ENCODE measurements at regions not wholly inside any gene's neighbourhood (a gene's known extent, or its start where the extent isn't known, plus 50 kb on each side); places are given as distances from the start of the nearest gene placed in this dataset.
"Not testable (repeated sequence)": the region's sequence is repeated elsewhere in the genome, so short reads cannot be mapped to it uniquely, and the experiment has no call there.

DNA sequence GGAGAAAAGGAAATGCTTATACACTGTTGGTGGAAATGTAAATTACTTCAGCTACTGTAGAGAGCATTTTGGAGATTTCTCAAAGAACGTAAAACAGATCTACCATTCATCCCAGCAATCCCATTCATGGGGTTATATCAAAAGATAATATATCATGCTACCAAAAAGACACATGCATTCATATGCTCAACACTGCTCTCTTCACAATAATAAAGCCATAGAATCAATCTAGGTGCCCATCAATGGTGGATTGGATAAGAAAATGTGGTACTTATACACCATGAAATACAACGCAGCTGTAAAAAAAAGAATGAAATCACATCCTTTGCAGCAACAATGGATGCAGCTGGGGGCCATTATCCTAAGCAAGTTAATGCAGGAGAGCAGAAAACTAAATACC lies 1487.7 kb upstream of the SEL1L start:
- no peak for DNase-seq

- DNase-seq, result no peak
Measured at GRCh38 chr14:83023369-83023768, 1489.7 kb upstream of the SEL1L start.

- no peak for DNase-seq
Measured at GRCh38 chr14:83041224-83041623, 1507.6 kb upstream of the SEL1L start.

GRCh38 chr14:83042858-83043257 lies 1509.2 kb upstream of the SEL1L start:
- no peak for DNase-seq

DNA sequence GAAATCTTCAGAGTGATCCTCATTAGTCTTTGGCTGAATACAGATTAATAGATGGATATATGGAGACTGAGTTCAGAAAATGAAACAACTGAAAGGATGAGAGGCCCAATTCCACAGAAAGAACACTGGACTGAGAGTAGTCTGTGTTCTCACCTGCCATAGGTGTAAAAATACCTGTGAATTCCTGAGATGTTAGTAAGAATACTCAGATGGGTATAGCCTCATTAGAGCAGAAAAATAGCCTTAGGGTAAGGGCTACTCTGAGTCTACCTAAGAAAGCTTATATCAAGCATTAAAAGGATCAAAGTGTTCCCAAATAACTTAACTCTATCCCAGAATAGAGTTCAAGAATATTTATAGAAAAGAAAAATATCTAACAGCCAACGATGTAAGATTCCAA lies 1510.3 kb upstream of the SEL1L start:
- DNase-seq, result no peak

DNA sequence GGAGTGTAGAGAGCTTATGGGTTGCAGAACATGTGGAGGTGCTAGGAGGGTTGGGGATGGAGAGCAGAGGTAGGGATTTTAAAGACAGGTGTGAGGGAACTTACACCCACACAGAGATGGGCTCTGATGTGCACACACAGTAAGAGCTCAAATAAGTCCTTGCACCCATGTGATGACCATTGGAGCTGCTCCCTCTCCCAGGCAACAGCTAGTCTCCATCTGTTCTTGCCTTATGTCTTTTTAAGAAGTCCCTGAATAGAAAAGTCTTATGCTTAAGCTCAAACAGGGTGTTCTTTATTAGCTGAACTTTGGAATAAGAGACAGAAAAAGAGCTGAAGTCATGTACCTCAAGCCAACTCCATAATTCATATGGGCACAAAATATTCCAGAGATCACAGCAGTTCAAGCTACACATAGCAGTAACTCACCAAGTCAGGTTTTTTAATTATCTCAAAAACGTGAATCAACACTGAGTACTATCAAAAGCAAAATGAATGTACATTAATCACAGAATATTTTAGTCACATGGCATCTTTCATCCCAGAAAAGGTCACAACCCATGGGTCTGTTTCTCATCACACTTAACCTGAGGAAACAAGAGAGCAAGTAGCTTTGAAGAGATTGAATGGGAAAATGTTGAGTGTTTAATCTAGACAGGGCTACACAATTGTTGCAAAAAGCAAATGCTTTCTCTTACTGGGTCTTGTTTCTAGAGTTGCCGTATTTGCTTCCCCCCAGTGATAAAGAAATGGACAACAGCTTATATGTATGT lies 1513.6 kb upstream of the SEL1L start:
- no peak for DNase-seq

GRCh38 chr14:83053022-83053710 lies 1519.5 kb upstream of the SEL1L start:
- no peak for DNase-seq

DNA sequence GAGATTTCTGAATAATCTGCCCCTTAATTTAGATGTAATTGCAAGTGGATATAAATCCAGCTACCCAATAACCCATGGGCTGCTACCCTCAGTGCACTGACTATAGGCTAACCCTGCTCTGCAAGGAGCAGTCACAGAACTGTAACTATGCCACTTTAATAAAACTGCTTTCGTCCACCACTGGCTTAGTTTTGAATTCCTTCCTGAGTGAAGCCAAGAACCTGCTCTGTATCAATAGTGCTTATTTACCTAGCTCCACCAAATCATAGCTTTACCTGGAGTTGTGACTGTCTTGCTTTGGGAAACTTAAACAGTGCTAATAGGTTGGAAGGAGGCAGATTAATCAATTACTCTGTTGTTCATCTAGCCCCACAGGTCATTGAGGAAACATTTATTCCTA lies 1524.4 kb upstream of the SEL1L start:
- no peak for DNase-seq

- DNase-seq, result no peak
Measured at GRCh38 chr14:83071888-83072501, 1538.3 kb upstream of the SEL1L start.

- no peak for DNase-seq
Measured at GRCh38 chr14:83085136-83085535, 1551.5 kb upstream of the SEL1L start.

DNA sequence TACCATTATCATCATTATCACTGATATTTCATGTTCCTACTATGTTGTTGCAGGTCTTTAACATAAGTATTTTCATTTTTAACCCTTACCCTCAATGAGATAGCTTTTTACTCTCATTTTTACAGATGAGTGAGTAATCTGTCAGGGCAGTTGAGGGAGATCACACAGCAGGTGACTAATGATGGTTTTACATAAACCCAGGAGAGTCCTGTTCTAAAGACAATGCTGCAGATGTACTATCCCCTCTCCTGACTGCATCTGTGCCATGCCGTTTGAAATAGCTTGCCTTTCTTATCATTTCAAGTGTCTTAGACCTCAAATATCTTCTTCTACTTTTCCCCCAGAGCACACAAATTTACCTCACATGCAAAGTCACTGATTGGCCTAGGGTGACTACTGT lies 1552.1 kb upstream of the SEL1L start:
- DNase-seq, result no peak

GRCh38 chr14:83091991-83092956 lies 1558.6 kb upstream of the SEL1L start:
- DNase-seq, result not testable (repeated sequence)

- no peak for DNase-seq
Measured at GRCh38 chr14:83096092-83096491, 1562.4 kb upstream of the SEL1L start.

- no peak for DNase-seq
Measured at GRCh38 chr14:83101846-83102245, 1568.2 kb upstream of the SEL1L start.

GRCh38 chr14:83118029-83118428 lies 1584.4 kb upstream of the SEL1L start:
- DNase-seq, result no peak

DNA sequence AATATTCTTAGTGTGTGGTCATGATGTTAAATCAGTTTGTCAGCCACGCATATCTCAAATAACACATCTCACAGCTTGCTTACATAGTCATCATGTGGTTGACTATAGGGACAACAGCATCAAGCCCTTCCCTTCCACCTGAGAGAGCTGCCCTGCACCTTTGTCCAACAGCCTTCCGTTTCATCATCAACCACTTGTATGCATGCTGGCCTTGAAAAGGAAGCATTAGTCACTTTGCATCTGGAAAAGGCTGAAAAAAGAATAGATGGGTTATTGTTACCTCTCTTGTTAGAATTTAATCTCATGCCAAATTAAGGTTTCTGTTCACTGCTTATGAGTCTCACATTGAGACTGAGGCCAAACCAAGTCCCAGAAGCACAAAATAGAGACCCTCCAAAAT lies 1586.5 kb upstream of the SEL1L start:
- no peak for DNase-seq

DNA sequence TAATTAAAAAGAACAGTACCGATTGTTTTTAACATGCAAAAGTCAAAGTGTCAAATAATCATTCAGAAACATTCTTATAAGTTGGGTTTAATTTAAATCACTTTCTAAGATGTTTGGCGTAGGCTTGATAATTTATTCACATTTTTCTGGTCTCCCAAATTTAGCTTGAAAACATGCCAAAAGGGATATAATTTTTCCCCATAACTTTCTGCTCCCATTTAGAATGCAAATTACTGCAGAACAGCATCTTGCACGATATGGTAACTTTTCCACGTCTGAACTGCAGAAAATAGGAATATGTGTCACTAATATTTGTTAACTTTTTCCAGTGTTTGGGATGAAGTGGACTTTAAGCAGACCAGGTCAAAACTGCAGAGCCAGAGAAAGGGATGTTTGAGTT lies 1592.4 kb upstream of the SEL1L start:
- DNase-seq, result no peak

DNA sequence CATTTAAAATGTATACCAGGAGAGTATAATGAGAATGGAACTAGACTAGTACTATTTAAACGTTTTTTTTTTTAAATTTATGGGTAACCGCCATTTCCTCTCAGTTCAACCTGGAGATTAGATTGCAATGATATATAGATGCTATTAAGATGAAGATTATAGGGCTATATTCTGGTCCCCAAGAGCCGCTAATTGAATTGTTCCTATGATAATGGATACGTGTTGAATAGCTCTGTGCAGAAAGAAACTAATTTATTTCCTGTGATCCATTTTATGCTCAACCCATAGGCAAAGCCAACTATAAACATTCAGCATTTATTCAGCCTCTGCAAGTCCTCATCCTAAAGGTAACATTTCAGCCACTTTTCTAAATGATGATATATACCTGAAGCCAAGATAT lies 1595.1 kb upstream of the SEL1L start:
- DNase-seq, result no peak

GRCh38 chr14:83129496-83129895 lies 1595.8 kb upstream of the SEL1L start:
- no peak for DNase-seq

- DNase-seq, result no peak
Measured at GRCh38 chr14:83133981-83134645, 1600.5 kb upstream of the SEL1L start.

- DNase-seq, result no peak
Measured at GRCh38 chr14:83140756-83141155, 1607.1 kb upstream of the SEL1L start.

GRCh38 chr14:83147006-83147405 lies 1613.4 kb upstream of the SEL1L start:
- no peak for DNase-seq

Measured in stimulated activated CD8-positive, alpha-beta memory T cell treated with anti-CD3 and anti-CD28 coated beads, Interleukin-4, amount 100 ng/mL, for 48 hours (primary cell).